H9 (cell line): ENCODE measurements at regions not wholly inside any gene's neighbourhood (a gene's known extent, or its start where the extent isn't known, plus 50 kb on each side); places are given as distances from the start of the nearest gene placed in this dataset.

Source experiments
- DNase-seq: peaks from one replicate; pipeline ENCODE4 v3.0.0-alpha.2; 2017
- H2AFZ ChIP-seq: one replicate; pipeline ENCODE4 v1.6.1; 2013; ENCODE audit warnings: mild to moderate bottlenecking, low read length, control low read depth, moderate library complexity
- H2AK5ac ChIP-seq: 2 replicates; pipeline ENCODE4 v1.6.1; 2013; ENCODE audit warnings: low read length, control low read depth, mixed read lengths; ENCODE audit not compliant: insufficient read length
- H2BK120ac ChIP-seq: one replicate; pipeline ENCODE4 v1.6.1; 2013; ENCODE audit warnings: low read depth, mild to moderate bottlenecking, low read length, control low read depth, inconsistent platforms; ENCODE audit not compliant: poor library complexity, severe bottlenecking
- H2BK12ac ChIP-seq: 2 replicates; pipeline ENCODE4 v1.6.1; 2013; ENCODE audit warnings: low read length, control low read depth, mixed read lengths, low read depth; ENCODE audit not compliant: insufficient read length
- H2BK15ac ChIP-seq: 2 replicates; pipeline ENCODE4 v1.6.1; 2013; ENCODE audit warnings: low read depth, low read length, control low read depth
- H2BK20ac ChIP-seq: one replicate; pipeline ENCODE4 v1.6.1; 2013; ENCODE audit warnings: low read depth, mild to moderate bottlenecking, low read length, control low read depth, inconsistent platforms; ENCODE audit not compliant: poor library complexity, severe bottlenecking
- H2BK5ac ChIP-seq: 2 replicates; pipeline ENCODE4 v1.6.1; 2013; ENCODE audit warnings: low read length, control low read depth, mixed read lengths; ENCODE audit not compliant: insufficient read length
- H3K14ac ChIP-seq: 2 replicates; pipeline ENCODE4 v1.6.1; 2013; ENCODE audit warnings: low read length, control low read depth; ENCODE audit not compliant: insufficient read depth
- H3K18ac ChIP-seq: 2 replicates; pipeline ENCODE4 v1.6.1; 2013; ENCODE audit warnings: low read depth, mild to moderate bottlenecking, mixed read lengths, low read length, control low read depth; ENCODE audit not compliant: insufficient read length
- H3K23ac ChIP-seq: 2 replicates; pipeline ENCODE4 v1.6.1; 2013; ENCODE audit warnings: low read length, control low read depth, mixed read lengths, low read depth; ENCODE audit not compliant: insufficient read length
- H3K23me2 ChIP-seq: 2 replicates; pipeline ENCODE4 v1.6.1; 2013; ENCODE audit warnings: low read depth, mild to moderate bottlenecking, mixed read lengths, low read length, control low read depth; ENCODE audit not compliant: insufficient read length, poor library complexity, severe bottlenecking
- H3K27ac ChIP-seq: 2 replicates; pipeline ENCODE4 v1.5.1; 2013; ENCODE audit warnings: low read length, control low read depth, mixed read lengths, low read depth; ENCODE audit not compliant: insufficient read length
- H3K27me3 ChIP-seq: 2 replicates; pipeline ENCODE4 v1.6.1; 2013; ENCODE audit warnings: low read length, control low read depth, inconsistent platforms; ENCODE audit not compliant: insufficient read depth
- H3K4ac ChIP-seq: 2 replicates; pipeline ENCODE4 v1.6.1; 2013; ENCODE audit warnings: low read depth, mild to moderate bottlenecking, control low read depth, inconsistent platforms, low read length, moderate library complexity
- H3K4me1 ChIP-seq: 2 replicates; pipeline ENCODE4 v1.6.1; 2013; ENCODE audit warnings: low read length, control low read depth, inconsistent platforms; ENCODE audit not compliant: insufficient read depth
- H3K4me2 ChIP-seq: 2 replicates; pipeline ENCODE4 v1.6.1; 2013; ENCODE audit warnings: low read length, control low read depth, mixed read lengths; ENCODE audit not compliant: insufficient read length, insufficient read depth
- H3K56ac ChIP-seq: 2 replicates; pipeline ENCODE4 v1.6.1; 2013; ENCODE audit warnings: low read depth, mild to moderate bottlenecking, mixed read lengths, low read length, control low read depth; ENCODE audit not compliant: insufficient read length
- H3K79me1 ChIP-seq: 2 replicates; pipeline ENCODE4 v1.6.1; 2013; ENCODE audit warnings: low read depth, mild to moderate bottlenecking, moderate library complexity, low read length, control low read depth, inconsistent platforms; ENCODE audit not compliant: insufficient read depth, poor library complexity, severe bottlenecking
- H3K79me2 ChIP-seq: 2 replicates; pipeline ENCODE4 v1.6.1; 2013; ENCODE audit warnings: low read length, control low read depth, inconsistent platforms; ENCODE audit not compliant: insufficient read depth
- H3K9ac ChIP-seq: 2 replicates; pipeline ENCODE4 v1.6.1; 2013; ENCODE audit warnings: low read length, control low read depth, mixed read lengths; ENCODE audit not compliant: insufficient read length; ENCODE audit errors: extremely low read depth
- H3K9me3 ChIP-seq: one replicate; pipeline ENCODE4 v1.6.1; 2013; ENCODE audit warnings: low read depth, low read length, inconsistent platforms; ENCODE audit not compliant: control insufficient read depth
- H3T11ph ChIP-seq: one replicate; pipeline ENCODE4 v1.6.1; 2013; ENCODE audit warnings: mild to moderate bottlenecking, low read length, control low read depth, inconsistent platforms
- H4K20me1 ChIP-seq: one replicate; pipeline ENCODE4 v1.6.1; 2013; ENCODE audit not compliant: control insufficient read depth, insufficient read length, insufficient read depth
- H4K5ac ChIP-seq: 2 replicates; pipeline ENCODE4 v1.6.1; 2013; ENCODE audit warnings: low read depth, mild to moderate bottlenecking, mixed read lengths, low read length, control low read depth; ENCODE audit not compliant: insufficient read length
- H4K8ac ChIP-seq: replicated peaks from 2 replicates; pipeline ENCODE4 v1.6.1; 2013; ENCODE audit warnings: low read length, control low read depth, mixed read lengths, low read depth; ENCODE audit not compliant: insufficient read length
- H4K91ac ChIP-seq: 2 replicates; pipeline ENCODE4 v1.6.1; 2013; ENCODE audit warnings: low read depth, mild to moderate bottlenecking, moderate library complexity, mixed read lengths, low read length, control low read depth; ENCODE audit not compliant: insufficient read length
- H3K27ac Mint-ChIP-seq, 3 experiments: 2 replicates in 2 of 3; 3 replicates in 1 of 3; pipeline ENCODE4 v1.8.0; 2020 to 2021; ENCODE audit warnings: mixed read lengths in 3 of 3, mild to moderate bottlenecking in 1 of 3, moderate library complexity in 1 of 3
- H3K27me3 Mint-ChIP-seq: 2 replicates; pipeline ENCODE4 v1.8.0; 2021; ENCODE audit warnings: low read depth, mild to moderate bottlenecking, moderate library complexity, mixed read lengths
- H3K36me3 Mint-ChIP-seq, 3 experiments: 2 replicates in 2 of 3; 3 replicates in 1 of 3; pipeline ENCODE4 v1.8.0; 2020 to 2021; ENCODE audit warnings: low read depth in 3 of 3, mixed read lengths in 3 of 3; ENCODE audit not compliant: insufficient read depth in 1 of 3
- H3K4me1 Mint-ChIP-seq, 2 experiments: 2 replicates each; pipeline ENCODE4 v1.8.0; 2020; ENCODE audit warnings: mixed read lengths in 2 of 2
- H3K4me3 Mint-ChIP-seq, 2 experiments: 2 replicates in 1 of 2; 3 replicates in 1 of 2; pipeline ENCODE4 v1.8.0; 2020 to 2021; ENCODE audit warnings: mild to moderate bottlenecking in 2 of 2, mixed read lengths in 2 of 2, moderate library complexity in 1 of 2
- H3K9me3 Mint-ChIP-seq, 2 experiments: 2 replicates in 1 of 2; 3 replicates in 1 of 2; pipeline ENCODE4 v1.8.0; 2020; ENCODE audit warnings: mild to moderate bottlenecking in 2 of 2, mixed read lengths in 2 of 2, moderate library complexity in 1 of 2
- WGBS: extraction: QIAGEN DNeasy Blood & Tissue Kit; methylation state at CpG from one replicate; pipeline ENCODE4 v1.1.7; 2013; ENCODE audit warnings: missing lambda C conversion rate, low lambda C conversion rate, mixed read lengths; ENCODE audit not compliant: insufficient read length; ENCODE audit errors: extremely low coverage; 5-methylcytosine and 5-hydroxymethylcytosine counted together
- TF ChIP-seq, protein P1 (sequence below): fragments of 200-600 bp; sonication (generic); conservative IDR thresholded peaks from 3 replicates; pipeline ENCODE4 v1.8.0; 2021; ENCODE audit warnings: antibody characterized with exemption, mild to moderate bottlenecking

DNA sequence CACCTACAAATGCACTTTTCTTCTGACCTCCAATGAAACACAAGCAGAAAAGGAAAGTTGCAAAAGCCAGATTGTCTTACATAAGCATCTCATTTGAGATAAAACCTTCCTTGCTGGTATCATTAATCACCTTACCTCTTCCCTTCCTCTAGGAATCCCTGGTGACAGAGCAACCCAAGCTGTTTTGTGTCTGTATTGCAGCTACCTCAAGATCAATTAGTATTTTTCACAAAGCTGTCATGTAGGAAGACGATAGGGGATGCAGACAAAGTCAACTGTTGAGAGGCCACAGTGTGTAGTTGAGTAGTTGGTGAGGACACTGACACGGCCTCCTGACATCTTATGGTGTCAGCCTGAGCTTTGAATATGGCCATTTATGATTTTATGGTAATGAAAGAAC is 339.1 kb upstream of the SLC10A2 start:
- no peaks in the 10 kb centered on the region for H4K20me1 ChIP-seq
- no peak for DNase-seq
- Mint-ChIP-seq H3K36me3 (peaks cover 2 to 11% (median 7%) of the 10 kb centered on the region in 3 experiments; a peak in 3 of 7 replicates), H3K9me3 (peaks cover 6 to 7% of the 10 kb centered on the region in 2 experiments; a peak in 4 of 5 replicates), H3K27ac (no peak overlapping the region), H3K4me1 (peaks cover 24 to 31% of the 10 kb centered on the region in 2 experiments), H3K4me3 (no peak overlapping the region), H3K27me3 (no peaks in the 10 kb centered on the region)
- H4K91ac ChIP-seq: no peak overlapping the region
- no peak overlapping the region for H3T11ph ChIP-seq
- no peak overlapping the region for H3K23ac ChIP-seq
- peaks cover 6% of the 10 kb centered on the region; the same call in 1 of the 2 replicates for H3K4me1 ChIP-seq
- H2BK120ac ChIP-seq: no peak overlapping the region
- H3K14ac ChIP-seq: no peak overlapping the region
- H4K5ac ChIP-seq: no peak overlapping the region
- H3K18ac ChIP-seq: no peak overlapping the region
- H3K9ac ChIP-seq: no peak overlapping the region
- H3K4me2 ChIP-seq: no peak overlapping the region
- no peak overlapping the region for H2BK20ac ChIP-seq
- no peak overlapping the region for H3K56ac ChIP-seq
- no peaks in the 10 kb centered on the region for H3K9me3 ChIP-seq
- H4K8ac ChIP-seq: no peak overlapping the region
- H3K79me1 ChIP-seq: no peaks in the 10 kb centered on the region
- H2BK15ac ChIP-seq: no peak overlapping the region
- H3K23me2 ChIP-seq: no peaks in the 10 kb centered on the region
- H2BK5ac ChIP-seq: no peak overlapping the region
- H3K27me3 ChIP-seq: no peaks in the 10 kb centered on the region
- no peak overlapping the region for H3K4ac ChIP-seq
- no CpG with 5 or more reads among the region's 2 CpGs for WGBS
- no peaks in the 10 kb centered on the region for H3K79me2 ChIP-seq
- H2BK12ac ChIP-seq: no peak overlapping the region
- H2AK5ac ChIP-seq: no peak overlapping the region
- TF ChIP-seq, protein P1, sequence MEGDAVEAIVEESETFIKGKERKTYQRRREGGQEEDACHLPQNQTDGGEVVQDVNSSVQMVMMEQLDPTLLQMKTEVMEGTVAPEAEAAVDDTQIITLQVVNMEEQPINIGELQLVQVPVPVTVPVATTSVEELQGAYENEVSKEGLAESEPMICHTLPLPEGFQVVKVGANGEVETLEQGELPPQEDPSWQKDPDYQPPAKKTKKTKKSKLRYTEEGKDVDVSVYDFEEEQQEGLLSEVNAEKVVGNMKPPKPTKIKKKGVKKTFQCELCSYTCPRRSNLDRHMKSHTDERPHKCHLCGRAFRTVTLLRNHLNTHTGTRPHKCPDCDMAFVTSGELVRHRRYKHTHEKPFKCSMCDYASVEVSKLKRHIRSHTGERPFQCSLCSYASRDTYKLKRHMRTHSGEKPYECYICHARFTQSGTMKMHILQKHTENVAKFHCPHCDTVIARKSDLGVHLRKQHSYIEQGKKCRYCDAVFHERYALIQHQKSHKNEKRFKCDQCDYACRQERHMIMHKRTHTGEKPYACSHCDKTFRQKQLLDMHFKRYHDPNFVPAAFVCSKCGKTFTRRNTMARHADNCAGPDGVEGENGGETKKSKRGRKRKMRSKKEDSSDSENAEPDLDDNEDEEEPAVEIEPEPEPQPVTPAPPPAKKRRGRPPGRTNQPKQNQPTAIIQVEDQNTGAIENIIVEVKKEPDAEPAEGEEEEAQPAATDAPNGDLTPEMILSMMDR: no peak
- no peak overlapping the region for H2AFZ ChIP-seq
- H3K27ac ChIP-seq: no peak overlapping the region
